ENCODE measurements at regions not wholly inside any gene's neighbourhood (a gene's known extent, or its start where the extent isn't known, plus 50 kb on each side); places are given as distances from the start of the nearest gene placed in this dataset.

GRCh38 chr12:91478500-91478899, 295.9 kb upstream of the DCN start:
- H3F3A ChIP-seq (ENCODE audit: low read length, unreplicated experiment) = no peaks in the 10 kb centered on the region
- H3K4me1 ChIP-seq (ENCODE audit: insufficient read depth, low read length) = no peaks in the 10 kb centered on the region
- H3K27ac ChIP-seq (ENCODE audit: low read length) = no peak overlapping the region
- DNase-seq = no peak
- H3K4me3 ChIP-seq (ENCODE audit: low read length) = no peak overlapping the region
- intact Hi-C loops (cut with micrococcal nuclease) = no loop called here
- H3K27me3 ChIP-seq (ENCODE audit: low read length) = no peaks in the 10 kb centered on the region
- H2AFZ ChIP-seq (ENCODE audit: low read length) = no peak overlapping the region
- POLR2A ChIA-PET (ENCODE audit: unreplicated experiment) = no interaction called here
- no TSS peak for BruUV-seq (replicated peaks)
- no peaks in the 10 kb centered on the region for H3K9me2 ChIP-seq (replicated peaks; ENCODE audit: low read length)
- CTCF ChIA-PET = no interaction called here
- no peaks in the 10 kb centered on the region for H4K20me1 ChIP-seq (ENCODE audit: low read length)
- H3K9ac ChIP-seq (ENCODE audit: low read length) = no peak overlapping the region
- TF ChIP-seq EZH2phosphoT487 (IDR thresholded peaks at IDR 0.05; ENCODE audit: borderline replicate concordance, low read length) = no peak
- TF ChIP-seq EZH2 (IDR thresholded peaks at IDR 0.05; ENCODE audit: low read length, unreplicated experiment) = no peak
- no peak for TF ChIP-seq CTCF (conservative IDR thresholded peaks at IDR 0.05; ENCODE audit: low read depth, low read length)
- H3K9me3 ChIP-seq (ENCODE audit: low read length) = no peaks in the 10 kb centered on the region
- H3K36me3 ChIP-seq (ENCODE audit: low read depth, low read length) = no peaks in the 10 kb centered on the region
- no peak overlapping the region for H3K4me2 ChIP-seq (ENCODE audit: low read length)
- no peaks in the 10 kb centered on the region for H3K79me2 ChIP-seq (ENCODE audit: low read length)
- ATAC-seq = no peak

- Histone ChIP-seq H3F3A (ENCODE audit: low read length, unreplicated experiment) (no peaks in the 10 kb centered on the region), H2AFZ (ENCODE audit: low read length) (no peak overlapping the region), H3K4me3 (ENCODE audit: low read length) (no peak overlapping the region), H4K20me1 (ENCODE audit: low read length) (no peaks in the 10 kb centered on the region), H3K9me2 (replicated peaks; ENCODE audit: low read length) (no peaks in the 10 kb centered on the region), H3K4me1 (ENCODE audit: insufficient read depth, low read length) (no peaks in the 10 kb centered on the region), H3K27me3 (ENCODE audit: low read length) (no peaks in the 10 kb centered on the region), H3K79me2 (ENCODE audit: low read length) (no peaks in the 10 kb centered on the region), H3K27ac (ENCODE audit: low read length) (no peak overlapping the region), H3K4me2 (ENCODE audit: low read length) (no peak overlapping the region), H3K9ac (ENCODE audit: low read length) (no peak overlapping the region), H3K36me3 (ENCODE audit: low read depth, low read length) (no peaks in the 10 kb centered on the region), H3K9me3 (ENCODE audit: low read length) (no peaks in the 10 kb centered on the region)
- TF ChIP-seq CTCF (conservative IDR thresholded peaks at IDR 0.05; ENCODE audit: low read depth, low read length) = no peak
- TF ChIP-seq EZH2 (IDR thresholded peaks at IDR 0.05; ENCODE audit: low read length, unreplicated experiment) = no peak
- BruUV-seq (replicated peaks) = no TSS peak
- ChIA-PET CTCF (no interaction called here), POLR2A (ENCODE audit: unreplicated experiment) (no interaction called here)
- no peak for DNase-seq
- no peak for ATAC-seq
- intact Hi-C loops (cut with micrococcal nuclease) = no loop called here
These were observed 285.1 kb upstream of the DCN start for GRCh38 chr12:91467686-91468085.

GRCh38 chr12:91461061-91461460, 278.4 kb upstream of the DCN start:
- H3K27ac ChIP-seq (ENCODE audit: low read length) = no peak overlapping the region
- H3K36me3 ChIP-seq (ENCODE audit: low read depth, low read length) = no peaks in the 10 kb centered on the region
- TF ChIP-seq CTCF (conservative IDR thresholded peaks at IDR 0.05; ENCODE audit: low read depth, low read length) (no peak), EZH2 (IDR thresholded peaks at IDR 0.05; ENCODE audit: low read length, unreplicated experiment) (no peak), EZH2phosphoT487 (IDR thresholded peaks at IDR 0.05; ENCODE audit: borderline replicate concordance, low read length) (no peak)
- H4K20me1 ChIP-seq (ENCODE audit: low read length) = no peaks in the 10 kb centered on the region
- H3K4me1 ChIP-seq (ENCODE audit: insufficient read depth, low read length) = no peaks in the 10 kb centered on the region
- ChIA-PET POLR2A (ENCODE audit: unreplicated experiment) (no interaction called here), CTCF (no interaction called here)
- no peak overlapping the region for H3K9ac ChIP-seq (ENCODE audit: low read length)
- H3K9me3 ChIP-seq (ENCODE audit: low read length) = no peaks in the 10 kb centered on the region
- H3K79me2 ChIP-seq (ENCODE audit: low read length) = no peaks in the 10 kb centered on the region
- BruUV-seq (replicated peaks) = no TSS peak
- no peak overlapping the region for H3K4me3 ChIP-seq (ENCODE audit: low read length)
- no peak for ATAC-seq
- intact Hi-C loops (cut with micrococcal nuclease) = no loop called here
- no peaks in the 10 kb centered on the region for H3F3A ChIP-seq (ENCODE audit: low read length, unreplicated experiment)
- no peak overlapping the region for H2AFZ ChIP-seq (ENCODE audit: low read length)
- no peak overlapping the region for H3K4me2 ChIP-seq (ENCODE audit: low read length)
- H3K27me3 ChIP-seq (ENCODE audit: low read length) = no peaks in the 10 kb centered on the region
- H3K9me2 ChIP-seq (replicated peaks; ENCODE audit: low read length) = no peaks in the 10 kb centered on the region
- no peak for DNase-seq

All from PC-3 (cell line).